Stimulated activated CD4-positive, alpha-beta T cell treated with anti-CD3 and anti-CD28 coated beads, Interleukin-4, amount 100 ng/mL, for 4 hours (primary cell): ENCODE measurements at regions not wholly inside any gene's neighbourhood (a gene's known extent, or its start where the extent isn't known, plus 50 kb on each side); places are given as distances from the start of the nearest gene placed in this dataset.

Source experiments
- DNase-seq, 2 experiments: peaks; one replicate each; pipeline ENCODE4 v3.0.0-alpha.2; 2020

GRCh38 chr18:38459131-38459994, 893.8 kb upstream of the CELF4 start:
- no peak for DNase-seq

GRCh38 chr18:38458698-38459097, 893.1 kb upstream of the CELF4 start:
- DNase-seq: no peak

DNA sequence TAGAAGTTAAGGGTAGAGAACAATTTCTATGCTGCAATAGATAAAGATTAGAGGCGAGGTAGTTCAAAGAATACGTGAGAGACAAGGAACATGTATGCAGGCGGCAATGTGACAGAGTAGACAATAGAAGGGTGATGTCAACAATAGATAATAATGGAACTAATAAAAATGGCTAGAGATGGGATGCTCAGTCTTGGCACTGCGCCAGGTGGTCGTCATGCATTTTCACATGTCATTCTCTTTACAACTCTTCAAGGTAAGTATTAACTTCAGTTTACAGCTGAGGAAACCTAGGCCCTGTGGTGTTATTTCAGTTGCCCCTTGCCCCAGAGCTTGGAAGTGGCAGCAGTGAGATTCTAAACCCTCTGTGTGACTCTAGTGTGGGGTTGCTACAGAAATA, 890.7 kb upstream of the CELF4 start:
- DNase-seq: no peak

GRCh38 chr18:38454764-38455469, 889.3 kb upstream of the CELF4 start:
- no peak for DNase-seq

DNA sequence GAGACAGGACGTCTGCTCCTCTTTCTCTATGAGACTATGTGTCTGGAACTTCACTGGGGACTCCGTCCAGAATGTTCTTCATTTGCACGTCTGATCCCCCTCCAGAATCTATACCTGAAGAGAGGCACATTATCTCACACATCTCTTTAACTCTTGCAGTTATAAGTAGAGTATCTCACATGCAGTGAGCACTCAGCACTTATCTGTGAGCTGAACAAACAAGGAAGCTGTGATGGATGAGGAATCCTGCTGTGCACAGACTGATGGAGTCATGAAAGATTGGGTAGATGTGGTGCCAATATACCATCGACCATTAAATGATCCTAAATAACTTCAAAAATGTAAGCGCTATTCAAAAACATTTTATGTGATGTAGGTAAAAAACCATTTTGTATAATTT, 888.3 kb upstream of the CELF4 start:
- no peak for DNase-seq

DNA sequence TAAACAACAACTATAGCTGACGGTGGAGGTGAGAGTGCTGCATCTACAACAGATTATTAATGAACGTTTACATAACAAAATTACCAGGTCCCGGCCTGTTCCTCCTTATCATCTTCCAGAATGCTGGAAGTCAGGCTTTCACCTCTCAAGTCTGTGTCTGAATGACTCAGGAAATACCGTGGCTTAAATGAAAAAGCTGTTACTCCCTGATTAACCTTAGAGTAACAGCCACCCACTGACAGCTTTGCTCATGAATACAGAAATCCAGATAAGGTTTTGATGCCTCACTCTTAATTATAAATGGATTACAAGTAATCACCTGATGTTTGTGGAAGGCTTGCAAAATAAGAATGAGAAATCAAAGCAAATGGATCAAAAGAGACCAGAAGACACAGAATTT, 885.3 kb upstream of the CELF4 start:
- DNase-seq: no peak

GRCh38 chr18:38445804-38446145, 880.2 kb upstream of the CELF4 start:
- no peak for DNase-seq

DNA sequence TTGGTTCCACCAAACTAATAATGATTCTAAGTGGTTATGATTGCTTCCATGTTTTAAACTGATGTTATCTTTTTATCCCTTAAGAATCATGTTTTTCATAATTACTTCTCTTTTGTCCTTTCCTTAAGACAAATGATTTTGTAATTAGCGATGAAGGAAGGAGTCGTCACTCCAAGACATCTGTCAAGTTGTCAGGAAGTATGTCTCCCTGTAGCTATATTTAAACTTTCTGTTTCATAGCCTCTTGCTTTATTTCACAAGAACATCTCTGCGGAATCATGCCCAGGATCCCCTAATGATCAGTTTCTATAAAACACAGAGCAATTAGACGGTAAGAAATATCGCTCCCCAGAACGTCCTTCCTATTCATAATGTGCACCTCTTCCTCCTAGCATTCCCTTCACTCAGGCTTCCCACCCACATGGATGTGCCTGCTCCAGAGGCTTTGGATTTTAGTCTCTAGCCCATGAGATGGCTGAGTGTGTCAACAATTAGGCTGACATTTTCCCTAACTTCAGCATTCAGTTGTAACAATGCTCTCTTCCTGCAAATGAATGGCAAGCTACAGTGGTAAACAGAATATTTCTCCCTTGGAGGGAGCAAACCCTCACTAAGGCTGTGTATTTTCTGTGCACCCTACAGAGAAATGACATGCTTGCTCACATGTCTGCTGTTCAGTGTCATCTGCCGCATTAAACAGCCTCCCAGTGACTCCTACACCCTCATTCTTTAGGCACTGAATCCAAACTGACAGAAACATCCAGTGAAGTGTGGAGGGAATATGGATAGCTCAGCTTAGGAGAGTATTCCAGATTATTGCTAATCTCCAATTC, 879.6 kb upstream of the CELF4 start:
- DNase-seq: no peak

- no peak for DNase-seq
Observed at GRCh38 chr18:38427736-38428135, 862.1 kb upstream of the CELF4 start.

DNA sequence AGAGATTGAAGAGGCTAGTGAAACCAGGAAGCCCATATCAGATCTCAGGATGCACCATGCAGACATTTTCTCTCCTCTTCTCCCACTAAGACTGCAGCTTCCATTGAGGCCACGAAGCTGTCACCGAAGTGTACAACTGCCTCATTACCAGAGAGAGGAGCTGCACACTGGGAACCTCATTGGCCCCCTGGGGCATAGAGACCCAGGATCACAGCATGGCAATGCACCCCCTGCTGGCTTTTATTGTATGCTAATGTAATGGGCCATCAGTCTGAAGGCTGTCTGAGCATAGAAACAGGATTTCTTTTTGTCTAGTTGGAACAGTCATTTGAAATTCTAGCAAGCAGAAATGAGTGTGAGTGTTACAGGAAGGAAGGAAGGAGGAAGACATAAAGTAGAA, 861.6 kb upstream of the CELF4 start:
- no peak for DNase-seq

DNA sequence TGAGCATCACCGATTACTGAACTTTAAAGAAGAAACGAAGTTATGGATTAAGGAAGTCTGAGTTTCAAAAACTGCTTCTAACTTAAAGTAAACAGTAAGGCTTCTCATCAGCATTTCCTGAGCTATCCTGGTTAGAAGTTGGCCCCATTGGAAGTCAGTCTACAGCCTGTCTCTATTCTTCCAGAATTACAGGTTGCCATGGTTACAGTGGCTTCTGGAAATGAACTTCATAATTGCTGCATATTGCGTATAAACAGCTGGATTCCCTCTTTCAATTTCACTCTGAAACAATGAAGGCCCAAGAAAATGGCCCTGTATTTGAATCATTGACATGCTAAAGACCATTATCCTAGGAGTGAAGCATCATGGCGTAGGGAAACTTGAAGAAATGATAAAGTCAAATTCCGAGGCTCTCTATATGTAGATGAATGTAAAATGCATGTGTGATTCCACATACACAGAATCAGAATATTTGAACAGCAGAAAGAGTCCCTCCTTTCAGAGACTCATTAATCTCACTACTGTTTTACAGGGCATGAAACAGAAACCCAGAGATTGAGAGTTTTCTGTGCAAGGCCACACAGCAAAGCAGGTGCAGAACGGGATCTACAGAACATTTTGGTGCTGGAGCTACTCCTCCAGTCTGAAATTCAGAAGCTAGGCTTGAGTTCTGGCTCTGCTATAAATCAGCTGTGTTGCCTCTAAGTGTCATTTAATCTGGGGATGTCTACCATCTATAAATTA, 856.4 kb upstream of the CELF4 start:
- no peak for DNase-seq

GRCh38 chr18:38421021-38421420, 855.4 kb upstream of the CELF4 start:
- no peak for DNase-seq

DNA sequence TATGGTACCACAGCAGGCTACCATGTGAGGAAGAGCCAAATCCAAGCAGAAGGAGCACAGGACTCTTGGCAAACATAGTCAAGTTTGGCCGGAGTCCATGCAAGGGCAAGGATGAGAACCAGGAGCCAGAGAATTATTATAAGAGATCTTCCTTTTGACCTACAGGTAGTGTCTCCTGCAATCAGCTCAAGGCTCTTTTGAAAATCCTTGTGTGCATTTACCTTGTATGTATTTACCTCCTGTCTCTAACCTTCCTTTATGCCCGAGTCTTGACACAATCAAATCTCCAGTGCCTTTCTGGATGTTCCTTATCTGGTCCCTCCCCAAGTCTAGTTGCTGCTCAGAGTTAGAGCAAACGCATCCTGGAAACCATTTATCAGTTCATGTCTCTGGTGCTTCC, 855.0 kb upstream of the CELF4 start:
- DNase-seq: no peak

DNA sequence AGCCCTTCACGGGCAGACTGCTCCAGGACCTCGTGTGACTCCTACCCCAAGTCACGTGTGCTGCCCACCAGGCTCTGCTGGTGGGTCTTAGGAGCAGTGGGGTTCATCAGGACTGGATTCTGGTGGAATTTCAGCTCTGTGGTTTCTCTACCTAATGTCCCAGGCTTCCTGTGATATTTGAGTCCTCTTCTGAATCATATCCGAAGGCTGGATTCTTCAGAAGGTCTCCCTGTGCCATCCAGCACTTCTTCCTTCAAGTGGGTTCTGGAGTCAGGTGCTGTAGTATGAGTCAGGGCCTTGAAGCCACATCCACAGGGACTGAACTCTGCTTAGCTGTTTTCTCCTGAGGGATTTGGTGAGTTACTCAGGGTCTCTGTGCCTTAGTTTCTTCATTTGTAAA, 850.2 kb upstream of the CELF4 start:
- DNase-seq: no peak

DNA sequence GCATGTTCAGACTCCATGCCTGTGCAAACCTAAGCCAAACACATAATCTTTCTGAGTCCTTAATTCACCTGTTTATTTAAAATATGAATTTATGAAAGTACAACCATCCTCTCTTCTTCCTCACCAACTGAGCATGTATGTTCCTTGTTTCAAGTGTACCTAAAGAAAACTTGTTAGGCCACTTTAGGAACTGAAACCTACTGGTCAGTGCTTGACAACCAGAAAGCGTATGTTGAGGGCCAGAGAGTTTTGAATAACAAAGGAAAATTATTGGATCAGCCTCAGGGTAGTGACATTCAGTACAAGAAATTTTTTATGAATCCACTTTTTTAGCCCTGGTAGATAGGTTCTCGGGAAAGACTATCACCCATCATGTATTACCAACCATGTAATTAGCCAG, 847.6 kb upstream of the CELF4 start:
- no peak for DNase-seq

DNA sequence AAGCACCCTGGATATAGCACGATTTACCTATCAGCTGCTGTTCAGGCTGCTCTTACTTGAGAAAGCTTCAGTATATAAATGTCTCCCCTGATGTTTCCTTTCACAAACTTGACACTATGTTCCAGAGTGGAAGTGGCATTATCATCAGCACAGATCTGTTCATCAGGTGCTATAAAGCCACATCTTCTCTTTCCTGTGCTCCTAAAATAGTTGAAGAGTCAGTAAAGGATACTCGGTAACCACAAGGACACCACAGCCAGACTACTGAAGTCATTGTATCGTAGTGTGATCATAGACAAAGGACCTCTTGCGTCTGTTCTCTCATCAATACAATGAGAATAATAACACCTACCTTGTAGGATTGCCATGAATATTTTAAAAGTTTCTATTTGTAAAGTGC, 841.0 kb upstream of the CELF4 start:
- no peak for DNase-seq

DNA sequence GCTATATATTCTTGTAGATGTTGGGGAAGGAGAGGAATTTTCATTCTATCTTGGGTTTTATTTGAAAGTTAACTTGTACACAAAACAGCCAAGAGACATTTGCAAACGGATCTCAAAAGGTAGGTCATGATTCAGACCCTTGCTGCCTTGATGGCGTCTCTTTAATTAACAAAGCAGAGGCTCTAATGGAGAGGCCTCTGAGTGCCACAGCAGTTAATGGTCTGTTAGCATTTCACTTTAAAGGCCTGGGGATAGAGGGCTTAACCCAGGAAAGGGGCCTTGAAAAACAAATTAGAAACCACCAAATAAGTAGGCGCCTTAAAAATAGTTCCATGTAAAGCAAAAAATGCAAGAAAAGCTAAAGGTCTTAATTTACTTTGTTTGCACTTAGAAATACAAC, 836.9 kb upstream of the CELF4 start:
- DNase-seq: no peak

DNA sequence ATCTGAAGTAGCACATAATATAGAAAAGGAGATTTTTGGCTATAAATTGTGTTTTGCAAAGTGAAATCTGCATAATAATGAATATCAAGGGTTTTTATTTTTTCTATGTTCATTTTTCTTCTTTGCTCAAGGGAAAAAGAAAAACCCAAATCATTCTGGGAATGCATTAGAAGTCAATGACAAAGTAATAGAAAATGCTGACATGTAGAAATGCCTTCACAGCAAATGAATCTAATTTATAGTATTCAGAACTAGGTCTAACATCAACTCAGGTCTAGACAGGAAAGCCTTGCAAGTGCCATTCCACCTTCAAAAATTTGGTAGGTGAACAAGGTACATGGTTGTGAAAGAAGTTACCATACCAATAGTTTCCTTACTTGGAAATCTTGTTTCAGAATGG, 831.5 kb upstream of the CELF4 start:
- DNase-seq: no peak

- DNase-seq: no peak
Observed at GRCh38 chr18:38386146-38386545, 820.5 kb upstream of the CELF4 start.

DNA sequence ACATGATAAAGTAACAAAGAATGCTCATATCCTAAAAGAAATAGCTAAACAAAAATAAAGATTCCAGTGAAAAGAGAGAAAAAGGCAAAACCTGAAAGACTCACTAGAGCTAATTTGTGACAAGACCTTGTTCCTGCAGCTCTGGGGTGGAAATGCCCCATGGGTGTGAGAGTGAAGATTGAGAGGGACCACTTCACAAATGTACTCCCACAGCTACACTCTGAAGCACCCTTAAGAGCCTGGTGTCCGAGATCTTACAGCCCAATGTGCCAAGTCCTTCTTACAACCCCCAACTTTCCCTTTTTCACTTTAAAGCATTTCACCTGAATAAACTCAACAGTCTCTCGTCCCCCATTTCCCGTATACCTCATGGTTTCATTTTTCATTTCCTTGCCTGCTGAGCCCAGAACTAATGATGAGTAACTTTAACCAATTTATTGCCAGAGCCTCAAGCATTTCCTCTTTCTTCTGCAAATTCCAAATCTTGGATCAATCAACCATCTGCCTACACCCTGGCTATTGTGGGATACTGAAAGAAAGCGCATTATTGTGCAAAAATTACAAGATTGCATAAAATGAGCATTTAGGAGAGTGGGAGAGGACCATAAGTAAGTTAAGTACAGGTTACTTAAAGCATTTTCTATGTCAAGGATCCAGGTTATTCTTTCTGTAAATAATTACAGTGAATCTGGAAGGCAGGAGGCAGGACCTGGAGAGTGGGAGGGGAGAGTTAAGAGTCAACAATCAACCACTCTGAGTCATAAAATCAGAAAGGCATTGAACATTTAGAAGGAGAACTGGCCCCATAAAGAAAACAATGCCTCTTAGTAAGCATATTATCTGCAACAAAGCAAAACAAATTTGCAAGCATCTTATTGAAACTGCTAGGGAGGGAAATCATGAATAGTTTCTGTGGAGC, 804.4 kb upstream of the CELF4 start:
- no peak for DNase-seq

DNA sequence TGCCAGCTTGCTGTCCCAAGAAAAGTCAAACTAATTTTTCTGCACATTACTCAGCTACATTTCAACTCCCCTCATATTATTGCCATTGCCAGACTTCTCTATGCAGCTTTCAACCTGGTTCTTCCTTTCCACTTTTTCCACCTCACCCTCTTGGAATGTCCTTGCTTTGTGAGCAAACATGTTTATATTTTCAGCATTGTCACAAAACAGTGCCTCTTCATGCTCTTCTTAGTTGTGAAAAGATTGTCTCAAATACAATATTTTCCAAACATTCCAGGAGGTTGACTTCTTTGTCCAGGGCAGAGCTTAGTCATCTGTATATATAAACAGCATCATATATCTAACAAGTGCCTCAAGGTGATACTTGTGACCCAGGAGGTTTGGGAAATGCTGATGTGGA, 803.3 kb upstream of the CELF4 start:
- DNase-seq: no peak

- DNase-seq: no peak
Observed at GRCh38 chr18:38368246-38368645, 802.6 kb upstream of the CELF4 start.
